Sigmoid colon (tissue), 3 donors: ENCODE measurements at regions not wholly inside any gene's neighbourhood (a gene's known extent, or its start where the extent isn't known, plus 50 kb on each side); places are given as distances from the start of the nearest gene placed in this dataset.

Experiments used
- POLR2A ChIP-seq, 2 donors: fragments of 450-650 bp; IDR thresholded peaks; one replicate each; pipeline ENCODE4 v1.6.1; 2016; ENCODE audit warnings: antibody characterized with exemption in 2 of 2, mild to moderate bottlenecking in 2 of 2, moderate library complexity in 2 of 2
- TF ChIP-seq, protein P1 (sequence below), 4 experiments: fragments of 450-650 bp in 3 of 4; fragments of 200-600 bp in 1 of 4; IDR thresholded peaks; one replicate each; pipeline ENCODE4 v1.5.1; 2016 to 2019; ENCODE audit warnings: antibody characterized with exemption in 4 of 4, mild to moderate bottlenecking in 3 of 4, moderate library complexity in 2 of 4

DNA sequence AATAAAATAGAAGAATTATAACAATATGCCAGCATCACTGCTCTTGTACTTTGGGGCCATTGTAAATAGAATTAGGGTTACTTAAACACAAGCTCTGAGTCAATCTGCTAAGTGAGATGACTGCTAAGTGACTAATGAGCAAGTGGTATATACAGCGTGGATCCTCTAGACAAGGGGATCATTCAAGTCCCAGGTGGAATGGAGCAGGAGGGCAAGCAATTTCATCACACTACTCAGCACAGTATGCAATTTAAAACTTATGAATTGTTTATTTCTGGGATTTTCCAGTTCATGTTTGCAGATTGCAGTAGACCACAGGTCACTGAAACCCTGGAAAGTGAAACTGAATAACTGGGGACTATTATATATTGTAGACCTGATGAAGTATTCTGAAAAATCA, 235.3 kb downstream of the BTBD3 start:
- no peak for TF ChIP-seq POLR2A (IDR thresholded peaks at IDR 0.05)
- TF ChIP-seq, protein P1, sequence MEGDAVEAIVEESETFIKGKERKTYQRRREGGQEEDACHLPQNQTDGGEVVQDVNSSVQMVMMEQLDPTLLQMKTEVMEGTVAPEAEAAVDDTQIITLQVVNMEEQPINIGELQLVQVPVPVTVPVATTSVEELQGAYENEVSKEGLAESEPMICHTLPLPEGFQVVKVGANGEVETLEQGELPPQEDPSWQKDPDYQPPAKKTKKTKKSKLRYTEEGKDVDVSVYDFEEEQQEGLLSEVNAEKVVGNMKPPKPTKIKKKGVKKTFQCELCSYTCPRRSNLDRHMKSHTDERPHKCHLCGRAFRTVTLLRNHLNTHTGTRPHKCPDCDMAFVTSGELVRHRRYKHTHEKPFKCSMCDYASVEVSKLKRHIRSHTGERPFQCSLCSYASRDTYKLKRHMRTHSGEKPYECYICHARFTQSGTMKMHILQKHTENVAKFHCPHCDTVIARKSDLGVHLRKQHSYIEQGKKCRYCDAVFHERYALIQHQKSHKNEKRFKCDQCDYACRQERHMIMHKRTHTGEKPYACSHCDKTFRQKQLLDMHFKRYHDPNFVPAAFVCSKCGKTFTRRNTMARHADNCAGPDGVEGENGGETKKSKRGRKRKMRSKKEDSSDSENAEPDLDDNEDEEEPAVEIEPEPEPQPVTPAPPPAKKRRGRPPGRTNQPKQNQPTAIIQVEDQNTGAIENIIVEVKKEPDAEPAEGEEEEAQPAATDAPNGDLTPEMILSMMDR (IDR thresholded peaks at IDR 0.05), result no peak
